ENCODE measurements at regions not wholly inside any gene's neighbourhood (a gene's known extent, or its start where the extent isn't known, plus 50 kb on each side); places are given as distances from the start of the nearest gene placed in this dataset.

GRCh38 chr2:121821476-121822158 is 66.2 kb downstream of the TSN start (continued):
- TF ChIP-seq MAFG (tag; conservative IDR thresholded peaks at IDR 0.05) (peak; percentile 50; the same call in 1 of the 2 replicates), HNRNPH1 (optimal IDR thresholded peaks at IDR 0.05; ENCODE audit: low read depth, low read length) (no peak), C11orf30 (IDR thresholded peaks at IDR 0.05; ENCODE audit: low read depth) (peak; percentile 42; the same call in 1 of the 2 replicates), ILK (tag; IDR thresholded peaks at IDR 0.05; ENCODE audit: borderline replicate concordance, low read depth) (no peak)
- TF ChIP-seq, protein P1, sequence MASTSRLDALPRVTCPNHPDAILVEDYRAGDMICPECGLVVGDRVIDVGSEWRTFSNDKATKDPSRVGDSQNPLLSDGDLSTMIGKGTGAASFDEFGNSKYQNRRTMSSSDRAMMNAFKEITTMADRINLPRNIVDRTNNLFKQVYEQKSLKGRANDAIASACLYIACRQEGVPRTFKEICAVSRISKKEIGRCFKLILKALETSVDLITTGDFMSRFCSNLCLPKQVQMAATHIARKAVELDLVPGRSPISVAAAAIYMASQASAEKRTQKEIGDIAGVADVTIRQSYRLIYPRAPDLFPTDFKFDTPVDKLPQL (IDR thresholded peaks at IDR 0.05; ENCODE audit: extremely low read depth, insufficient read length), result no peak

- no peak for ATAC-seq
- no peak for TF ChIP-seq ZNF766 (CRISPR knock-in tag; conservative IDR thresholded peaks at IDR 0.05)
- no peak for TF ChIP-seq ZNF57 (CRISPR knock-in tag; IDR thresholded peaks at IDR 0.05)
- no peak for TF ChIP-seq TAF1 (IDR thresholded peaks at IDR 0.05; ENCODE audit: control insufficient read depth, extremely low read depth, insufficient read depth, low read length, severe bottlenecking)
- no peak for TF ChIP-seq KLF10 (CRISPR knock-in tag; IDR thresholded peaks at IDR 0.05)
- TF ChIP-seq SREBF1 (IDR thresholded peaks at IDR 0.05; ENCODE audit: borderline replicate concordance, low read depth, low read length), result no peak
- TF ChIP-seq ZNF584 (CRISPR knock-in tag; IDR thresholded peaks at IDR 0.05; ENCODE audit: low read depth), result no peak
- TF ChIP-seq HNRNPL (IDR thresholded peaks at IDR 0.05; ENCODE audit: low read depth, low read length), result no peak
- no peak for TF ChIP-seq KAT8 (IDR thresholded peaks at IDR 0.05; ENCODE audit: low read depth)
- no peak for TF ChIP-seq SRSF9 (IDR thresholded peaks at IDR 0.05; ENCODE audit: borderline replicate concordance, low read depth, low read length)
- TF ChIP-seq ZBTB7A (IDR thresholded peaks at IDR 0.05; ENCODE audit: borderline replicate concordance, control insufficient read depth, low read depth, low read length), result no peak
- TF ChIP-seq, protein P2, sequence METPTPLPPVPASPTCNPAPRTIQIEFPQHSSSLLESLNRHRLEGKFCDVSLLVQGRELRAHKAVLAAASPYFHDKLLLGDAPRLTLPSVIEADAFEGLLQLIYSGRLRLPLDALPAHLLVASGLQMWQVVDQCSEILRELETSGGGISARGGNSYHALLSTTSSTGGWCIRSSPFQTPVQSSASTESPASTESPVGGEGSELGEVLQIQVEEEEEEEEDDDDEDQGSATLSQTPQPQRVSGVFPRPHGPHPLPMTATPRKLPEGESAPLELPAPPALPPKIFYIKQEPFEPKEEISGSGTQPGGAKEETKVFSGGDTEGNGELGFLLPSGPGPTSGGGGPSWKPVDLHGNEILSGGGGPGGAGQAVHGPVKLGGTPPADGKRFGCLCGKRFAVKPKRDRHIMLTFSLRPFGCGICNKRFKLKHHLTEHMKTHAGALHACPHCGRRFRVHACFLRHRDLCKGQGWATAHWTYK (CRISPR knock-in tag; IDR thresholded peaks at IDR 0.05), result no peak
- TF ChIP-seq, protein P3, sequence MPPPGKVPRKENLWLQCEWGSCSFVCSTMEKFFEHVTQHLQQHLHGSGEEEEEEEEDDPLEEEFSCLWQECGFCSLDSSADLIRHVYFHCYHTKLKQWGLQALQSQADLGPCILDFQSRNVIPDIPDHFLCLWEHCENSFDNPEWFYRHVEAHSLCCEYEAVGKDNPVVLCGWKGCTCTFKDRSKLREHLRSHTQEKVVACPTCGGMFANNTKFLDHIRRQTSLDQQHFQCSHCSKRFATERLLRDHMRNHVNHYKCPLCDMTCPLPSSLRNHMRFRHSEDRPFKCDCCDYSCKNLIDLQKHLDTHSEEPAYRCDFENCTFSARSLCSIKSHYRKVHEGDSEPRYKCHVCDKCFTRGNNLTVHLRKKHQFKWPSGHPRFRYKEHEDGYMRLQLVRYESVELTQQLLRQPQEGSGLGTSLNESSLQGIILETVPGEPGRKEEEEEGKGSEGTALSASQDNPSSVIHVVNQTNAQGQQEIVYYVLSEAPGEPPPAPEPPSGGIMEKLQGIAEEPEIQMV (tag; conservative IDR thresholded peaks at IDR 0.05; ENCODE audit: low read depth), result no peak
- TF ChIP-seq TAF15 (IDR thresholded peaks at IDR 0.05; ENCODE audit: low read depth, low read length), result no peak
Measured at GRCh38 chr2:121824264-121824663, 68.8 kb downstream of the TSN start.

More at GRCh38 chr2:121824264-121824663, 68.8 kb downstream of the TSN start:
- intact Hi-C loops (cut with micrococcal nuclease) (no loop called here), in situ Hi-C loops (cut with MboI) (no loop called here)
- DNase-seq (ENCODE audit: extremely low read depth in 1 of 4, low spot score in 3 of 4) (no peak), FAIRE-seq (no peak)
- no peak overlapping the region for H2AFZ ChIP-seq (ENCODE audit: low read depth, low read length)
- WGBS (ENCODE audit: insufficient coverage, low coverage, missing lambda C conversion rate), result 0% methylated on average over 4 of the region's 4 CpGs
- H3K27ac ChIP-seq (ENCODE audit: extremely low read depth, low read depth, low read length), result no peak overlapping the region
- no peaks in the 10 kb centered on the region for H3K79me2 ChIP-seq (ENCODE audit: control insufficient read depth, insufficient read depth, low read length)
- no peaks in the 10 kb centered on the region for H3K4me1 ChIP-seq (replicated peaks in 1 of 2; ENCODE audit: control insufficient read depth in 2 of 2, insufficient read depth in 2 of 2, low read length in 2 of 2)
- H4K20me1 ChIP-seq (replicated peaks; ENCODE audit: control insufficient read depth, insufficient read depth, low read length), result no peaks in the 10 kb centered on the region
- ChIA-PET CTCF (ENCODE audit: low intra/inter-chr PET ratio) (no interaction called here), POLR2A (interaction anchor here (0.9 kb wide), 1 partner anchor 15 kb away, joined by 3 read pairs; no protein-coding TSS in a partner anchor)
- no peak overlapping the region for H3K9ac ChIP-seq (ENCODE audit: insufficient read depth in 1 of 2, low read depth in 2 of 2, low read length in 2 of 2)
- peaks cover 2 to 36% of the 10 kb centered on the region in 2 experiments; a peak in 2 of 5 replicates for H3K27me3 ChIP-seq (ENCODE audit: control insufficient read depth in 2 of 2, insufficient read depth in 2 of 2, low read length in 2 of 2)
- no peaks in the 10 kb centered on the region for H3K9me1 ChIP-seq (ENCODE audit: control insufficient read depth, insufficient read depth, low read length)
- H3K4me3 ChIP-seq, result no peak overlapping the region
- no peak overlapping the region for H3K4me2 ChIP-seq (ENCODE audit: insufficient read depth, low read length)
- no TSS peak for BruUV-seq (replicated peaks)
- H3K36me3 ChIP-seq (ENCODE audit: control insufficient read depth, insufficient read depth, low read length), result no peaks in the 10 kb centered on the region
- H3K9me3 ChIP-seq (replicated peaks; ENCODE audit: control insufficient read depth, insufficient read depth, low read depth, low read length), result no peaks in the 10 kb centered on the region
